ENCODE measurements at regions not wholly inside any gene's neighbourhood (a gene's known extent, or its start where the extent isn't known, plus 50 kb on each side); places are given as distances from the start of the nearest gene placed in this dataset.

- no peaks in the 10 kb centered on the region for H3K36me3 Mint-ChIP-seq (ENCODE audit: low read depth)
- peaks cover 13% of the 10 kb centered on the region for H3K9me3 Mint-ChIP-seq
- DNase-seq: no peak
- no peaks in the 10 kb centered on the region for H3K36me3 ChIP-seq (ENCODE audit: control insufficient read depth, insufficient read depth, low read length)
- no peaks in the 10 kb centered on the region for H3K4me1 ChIP-seq (ENCODE audit: control insufficient read depth, insufficient read depth, low read length)
- H3K27me3 ChIP-seq (ENCODE audit: control insufficient read depth, insufficient read depth, low read length, poor library complexity, severe bottlenecking): no peaks in the 10 kb centered on the region
- H3K4me1 Mint-ChIP-seq: no peaks in the 10 kb centered on the region
- H3K9ac ChIP-seq (ENCODE audit: extremely low read depth, low read length, poor library complexity, severe bottlenecking): no peak overlapping the region
- no peak overlapping the region for H3K27ac ChIP-seq (ENCODE audit: low read depth, low read length)
- WGBS, 2 experiments (ENCODE audit: insufficient coverage in 1 of 2, insufficient read length in 1 of 2): 86 to 92% methylated on average over 4 to 7 of the region's 7 CpGs
- H3K4me3 Mint-ChIP-seq: no peak overlapping the region
- no peak overlapping the region for H3K4me3 ChIP-seq (ENCODE audit: low read length)
- H3K9me3 ChIP-seq (ENCODE audit: control insufficient read depth, low read length): peaks cover 4% of the 10 kb centered on the region
- no peak overlapping the region for H3K27ac Mint-ChIP-seq
- H3K27me3 Mint-ChIP-seq (ENCODE audit: insufficient read depth): no peaks in the 10 kb centered on the region
- no peak for TF ChIP-seq CTCF (conservative IDR thresholded peaks at IDR 0.05)
Measured at GRCh38 chr6:153976921-153977693, 61.9 kb upstream of the OPRM1 start.

GRCh38 chr6:153966001-153966400 is 73.0 kb upstream of the OPRM1 start:
- no peaks in the 10 kb centered on the region for H3K27me3 Mint-ChIP-seq (ENCODE audit: insufficient read depth)
- H3K4me3 ChIP-seq (ENCODE audit: low read length): no peak overlapping the region
- H3K27ac Mint-ChIP-seq: no peak overlapping the region
- no peak overlapping the region for H3K4me3 Mint-ChIP-seq
- no peaks in the 10 kb centered on the region for H3K36me3 Mint-ChIP-seq (ENCODE audit: low read depth)
- no peaks in the 10 kb centered on the region for H3K36me3 ChIP-seq (ENCODE audit: control insufficient read depth, insufficient read depth, low read length)
- 80 to 90% methylated on average over 1 to 4 of the region's 4 CpGs for WGBS, 2 experiments (ENCODE audit: insufficient coverage in 1 of 2, insufficient read length in 1 of 2)
- H3K9me3 Mint-ChIP-seq: no peaks in the 10 kb centered on the region
- no peak for TF ChIP-seq CTCF (conservative IDR thresholded peaks at IDR 0.05)
- H3K9me3 ChIP-seq (ENCODE audit: control insufficient read depth, low read length): peaks cover 2% of the 10 kb centered on the region
- DNase-seq: no peak
- no peak overlapping the region for H3K27ac ChIP-seq (ENCODE audit: low read depth, low read length)
- H3K9ac ChIP-seq (ENCODE audit: extremely low read depth, low read length, poor library complexity, severe bottlenecking): no peak overlapping the region
- H3K4me1 ChIP-seq (ENCODE audit: control insufficient read depth, insufficient read depth, low read length): no peaks in the 10 kb centered on the region
- no peaks in the 10 kb centered on the region for H3K27me3 ChIP-seq (ENCODE audit: control insufficient read depth, insufficient read depth, low read length, poor library complexity, severe bottlenecking)
- H3K4me1 Mint-ChIP-seq: peaks cover 7% of the 10 kb centered on the region

- 86 to 90% methylated on average over 3 of the region's 3 CpGs for WGBS, 2 experiments (ENCODE audit: insufficient coverage in 1 of 2, insufficient read length in 1 of 2)
- DNase-seq: no peak
- H3K4me1 Mint-ChIP-seq: peaks cover 16% of the 10 kb centered on the region
Measured at GRCh38 chr6:153963352-153963751, 75.7 kb upstream of the OPRM1 start.

More at GRCh38 chr6:153963352-153963751, 75.7 kb upstream of the OPRM1 start:
- Histone ChIP-seq H3K4me1 (ENCODE audit: control insufficient read depth, insufficient read depth, low read length) (no peaks in the 10 kb centered on the region), H3K9me3 (ENCODE audit: control insufficient read depth, low read length) (no peaks in the 10 kb centered on the region), H3K36me3 (ENCODE audit: control insufficient read depth, insufficient read depth, low read length) (no peaks in the 10 kb centered on the region), H3K27me3 (ENCODE audit: control insufficient read depth, insufficient read depth, low read length, poor library complexity, severe bottlenecking) (no peaks in the 10 kb centered on the region), H3K4me3 (ENCODE audit: low read length) (no peak overlapping the region), H3K27ac (ENCODE audit: low read depth, low read length) (no peak overlapping the region), H3K9ac (ENCODE audit: extremely low read depth, low read length, poor library complexity, severe bottlenecking) (no peak overlapping the region)
- Mint-ChIP-seq H3K27ac (no peak overlapping the region), H3K4me3 (no peak overlapping the region), H3K9me3 (no peaks in the 10 kb centered on the region), H3K27me3 (ENCODE audit: insufficient read depth) (no peaks in the 10 kb centered on the region), H3K36me3 (ENCODE audit: low read depth) (no peaks in the 10 kb centered on the region)
- peak; percentile 59 for TF ChIP-seq CTCF (conservative IDR thresholded peaks at IDR 0.05)

Data from endodermal cell (in vitro differentiated cells).